LNCaP clone FGC (cell line): ENCODE measurements at regions not wholly inside any gene's neighbourhood (a gene's known extent, or its start where the extent isn't known, plus 50 kb on each side); places are given as distances from the start of the nearest gene placed in this dataset.

Source experiments
- DNase-seq: peaks from one replicate; pipeline ENCODE4 v3.0.0-alpha.2; 2011; ENCODE audit warnings: low read depth
- H3K4me3 ChIP-seq: 2 replicates; pipeline ENCODE4 v1.5.1; 2011; ENCODE audit warnings: mild to moderate bottlenecking, low read depth, low read length, control low read depth
- CTCF ChIP-seq: IDR thresholded peaks from 2 replicates; pipeline ENCODE4 v1.5.1; 2012; ENCODE audit warnings: mild to moderate bottlenecking; ENCODE audit not compliant: control insufficient read depth, insufficient read depth; ENCODE audit errors: extremely low read depth

DNA sequence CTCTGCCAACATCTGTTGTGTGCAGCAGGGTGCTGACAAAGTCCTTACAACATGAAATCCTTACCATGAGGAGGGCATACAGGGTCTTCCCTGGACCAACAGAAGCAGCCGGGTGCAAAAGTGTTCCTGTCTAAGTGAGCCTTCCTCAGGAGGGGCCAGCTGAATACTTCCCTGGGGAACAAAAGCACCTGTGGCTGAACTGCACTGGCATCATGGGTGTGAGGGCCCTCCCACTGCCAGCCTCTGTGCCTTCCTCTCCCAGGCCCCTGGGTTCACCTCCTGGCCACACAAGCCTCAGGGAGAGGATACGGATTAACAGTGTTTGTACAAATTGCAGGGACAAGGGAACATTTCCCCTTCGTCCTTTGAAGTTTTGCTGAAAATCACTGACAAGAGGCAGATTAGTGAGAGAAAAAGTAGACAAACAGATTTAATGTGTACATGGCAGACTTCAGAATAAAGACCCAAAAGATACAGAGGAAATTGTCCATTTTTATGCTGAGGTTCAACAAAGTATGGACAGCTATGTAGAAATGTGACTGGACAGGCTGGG is 91.0 kb upstream of the PPM1J start:
- no peak for TF ChIP-seq CTCF
- no peak overlapping the region for H3K4me3 ChIP-seq
- no peak for DNase-seq

GRCh38 chr1:112805155-112805853 is 90.2 kb upstream of the PPM1J start:
- no peak overlapping the region for H3K4me3 ChIP-seq
- DNase-seq: no peak
- no peak for TF ChIP-seq CTCF

DNA sequence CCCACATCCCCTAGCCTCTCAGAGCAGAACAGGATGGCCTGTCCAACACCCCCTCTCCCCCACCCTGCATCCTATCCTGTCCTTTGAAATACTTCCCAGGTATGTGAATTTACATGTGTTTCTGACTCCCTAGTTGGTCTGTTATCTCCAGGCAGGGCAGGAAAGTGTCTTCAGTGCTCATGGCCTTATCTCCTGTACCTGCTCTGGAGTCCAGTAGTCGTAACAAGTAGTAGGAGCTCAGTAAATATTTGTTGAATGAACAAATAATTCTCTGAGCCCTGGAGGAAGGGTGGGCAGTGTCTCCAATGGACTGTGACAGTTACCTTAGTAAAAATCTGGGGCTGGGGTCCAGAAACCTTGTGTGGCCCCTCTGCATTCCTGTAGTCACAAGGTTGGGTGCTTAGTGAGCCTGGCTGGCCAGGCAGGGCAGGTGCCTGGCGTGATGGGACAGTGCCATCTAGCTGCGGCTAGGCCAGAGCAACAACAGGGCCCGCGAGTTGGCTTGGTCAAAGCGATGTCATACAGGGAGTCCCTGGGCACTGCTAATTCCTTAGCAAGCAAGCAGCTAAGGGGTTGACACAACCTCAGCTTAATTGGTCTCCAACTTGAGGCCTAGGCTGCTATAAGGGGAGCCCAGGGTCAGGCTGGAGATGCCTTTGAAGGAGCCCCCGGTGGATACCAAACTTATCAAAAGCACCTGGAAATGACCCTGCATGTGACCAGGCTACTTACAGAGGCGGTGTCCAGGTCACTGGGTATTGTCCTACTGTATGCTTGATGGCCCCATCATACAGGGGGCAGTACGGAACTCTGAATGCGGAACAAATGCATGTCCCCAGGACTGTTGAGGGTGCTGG is 89.0 kb upstream of the PPM1J start:
- no peak overlapping the region for H3K4me3 ChIP-seq
- TF ChIP-seq CTCF: peak; percentile 99
- peak; percentile 46 for DNase-seq

DNA sequence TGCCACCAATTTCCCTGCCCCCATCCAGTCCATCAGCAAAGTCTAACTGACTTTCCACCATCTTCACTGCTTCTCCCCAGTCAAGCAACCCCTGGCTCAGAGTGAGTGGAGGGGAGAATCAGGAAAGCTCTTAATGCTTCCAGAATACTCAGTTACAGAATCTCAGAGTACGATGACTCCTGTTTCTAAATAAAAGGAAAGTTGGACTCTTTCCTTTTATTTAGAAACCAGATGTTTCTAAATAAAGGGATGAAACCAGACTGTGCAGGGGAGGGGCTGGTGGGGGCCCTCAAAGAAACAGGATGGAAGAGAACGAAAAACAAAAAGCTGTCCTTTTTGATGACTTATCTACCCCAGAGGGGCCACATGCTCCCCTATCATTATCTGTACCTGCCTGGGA is 85.2 kb upstream of the PPM1J start:
- DNase-seq: no peak
- no peak for TF ChIP-seq CTCF

GRCh38 chr1:112798292-112798691 is 83.2 kb upstream of the PPM1J start:
- DNase-seq: no peak
- no peak overlapping the region for H3K4me3 ChIP-seq
- TF ChIP-seq CTCF: no peak

More for the DNA sequence above, 85.2 kb upstream of the PPM1J start:
- H3K4me3 ChIP-seq: no peak overlapping the region

- H3K4me3 ChIP-seq: no peak overlapping the region
- no peak for TF ChIP-seq CTCF
- no peak for DNase-seq
These were observed 82.1 kb upstream of the PPM1J start for GRCh38 chr1:112797224-112797623.
